Skeletal muscle satellite cell (primary cell): ENCODE measurements at regions not wholly inside any gene's neighbourhood (a gene's known extent, or its start where the extent isn't known, plus 50 kb on each side); places are given as distances from the start of the nearest gene placed in this dataset.
A peak's percentile ranks its signal among the peaks of the same experiment; 100 is the strongest.
"Not testable (repeated sequence)": the region's sequence is repeated elsewhere in the genome, so short reads cannot be mapped to it uniquely, and the experiment has no call there.

Source experiments
- H3K27me3 ChIP-seq: 2 replicates; pipeline ENCODE4 v1.7.0; 2013; ENCODE audit warnings: low read length; ENCODE audit not compliant: control insufficient read depth, insufficient read depth
- H3K36me3 ChIP-seq: 2 replicates; pipeline ENCODE4 v1.7.0; 2013; ENCODE audit warnings: mild to moderate bottlenecking, control low read depth, low read length; ENCODE audit not compliant: insufficient read depth
- H3K4me1 ChIP-seq: 2 replicates; pipeline ENCODE4 v1.7.0; 2013; ENCODE audit warnings: low read length; ENCODE audit not compliant: control insufficient read depth, insufficient read depth
- H3K4me2 ChIP-seq: 2 replicates; pipeline ENCODE4 v1.7.0; 2013; ENCODE audit warnings: mild to moderate bottlenecking, low read length
- H3K4me3 ChIP-seq: 2 replicates; pipeline ENCODE4 v1.7.0; 2013; ENCODE audit warnings: low read length
- H3K9ac ChIP-seq: 2 replicates; pipeline ENCODE4 v1.7.0; 2013; ENCODE audit warnings: mild to moderate bottlenecking, low read depth, low read length, moderate library complexity
- H3K9me3 ChIP-seq: replicated peaks from 2 replicates; pipeline ENCODE4 v1.7.0; 2013; ENCODE audit warnings: mild to moderate bottlenecking, control low read depth, low read length

GRCh38 chr1:215402147-215402546 lies 165.0 kb upstream of the KCTD3 start:
- Histone ChIP-seq H3K27me3 (no peaks in the 10 kb centered on the region), H3K9ac (no peak overlapping the region), H3K4me2 (no peak overlapping the region), H3K9me3 (no peaks in the 10 kb centered on the region), H3K36me3 (no peaks in the 10 kb centered on the region), H3K4me1 (peaks cover 8% of the 10 kb centered on the region), H3K4me3 (no peak overlapping the region)

- Histone ChIP-seq H3K4me3 (no peak overlapping the region), H3K4me1 (peaks cover 16% of the 10 kb centered on the region), H3K4me2 (no peak overlapping the region), H3K36me3 (no peaks in the 10 kb centered on the region), H3K9me3 (no peaks in the 10 kb centered on the region), H3K27me3 (no peaks in the 10 kb centered on the region), H3K9ac (no peak overlapping the region)
These were observed 161.9 kb upstream of the KCTD3 start for GRCh38 chr1:215405211-215405610.

GRCh38 chr1:215406927-215407326 lies 160.2 kb upstream of the KCTD3 start:
- Histone ChIP-seq H3K4me1 (peaks cover 16% of the 10 kb centered on the region), H3K9me3 (no peaks in the 10 kb centered on the region)

DNA sequence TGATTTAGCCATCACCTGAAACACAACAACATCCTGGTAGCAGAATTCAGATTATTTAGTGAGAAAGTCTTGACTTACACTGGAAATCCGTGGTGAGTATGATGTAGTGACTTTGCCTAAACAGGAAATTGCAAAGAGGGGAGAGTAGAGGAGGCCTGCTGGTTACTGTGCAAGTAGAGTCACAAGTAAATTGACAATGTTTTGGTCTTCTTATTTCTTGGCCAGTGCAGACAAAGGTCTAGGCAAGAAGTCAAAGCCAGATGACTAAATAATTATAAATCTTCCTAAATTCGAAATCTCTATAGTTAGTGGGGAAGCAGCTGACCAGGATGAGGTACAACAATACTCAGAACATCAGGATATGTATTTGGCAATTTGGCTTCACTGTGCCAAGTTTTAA lies 159.5 kb upstream of the KCTD3 start:
- Histone ChIP-seq H3K4me3 (no peak overlapping the region), H3K9me3 (no peaks in the 10 kb centered on the region), H3K4me2 (no peak overlapping the region), H3K9ac (no peak overlapping the region), H3K4me1 (peaks cover 16% of the 10 kb centered on the region), H3K36me3 (no peaks in the 10 kb centered on the region), H3K27me3 (no peaks in the 10 kb centered on the region)

More at GRCh38 chr1:215406927-215407326, 160.2 kb upstream of the KCTD3 start:
- no peak overlapping the region for H3K9ac ChIP-seq
- H3K27me3 ChIP-seq, result no peaks in the 10 kb centered on the region
- H3K4me3 ChIP-seq, result no peak overlapping the region
- no peak overlapping the region for H3K4me2 ChIP-seq
- no peaks in the 10 kb centered on the region for H3K36me3 ChIP-seq

DNA sequence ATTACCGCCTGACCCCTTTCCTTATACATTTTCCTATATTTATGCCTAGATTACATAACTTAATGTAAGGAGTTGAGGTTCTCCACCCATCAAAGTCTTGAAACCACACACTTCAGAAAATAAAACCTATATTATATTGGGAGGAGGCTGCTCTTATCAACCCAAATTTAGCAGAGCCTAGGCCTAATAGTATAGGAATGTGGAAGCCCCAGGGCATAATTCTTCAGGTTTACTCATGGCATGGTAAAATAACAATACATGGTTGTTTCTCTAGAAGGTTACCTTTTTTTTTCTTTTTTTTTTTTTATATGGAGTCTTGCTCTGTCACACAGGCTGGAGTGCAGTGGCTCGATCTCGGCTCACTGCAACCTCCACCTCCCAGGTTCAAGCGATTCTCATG lies 157.6 kb upstream of the KCTD3 start:
- not testable (repeated sequence) for H3K36me3 ChIP-seq, H3K9ac ChIP-seq, H3K4me2 ChIP-seq, H3K9me3 ChIP-seq, H3K4me3 ChIP-seq, H3K27me3 ChIP-seq
- peaks cover 16% of the 10 kb centered on the region for H3K4me1 ChIP-seq

DNA sequence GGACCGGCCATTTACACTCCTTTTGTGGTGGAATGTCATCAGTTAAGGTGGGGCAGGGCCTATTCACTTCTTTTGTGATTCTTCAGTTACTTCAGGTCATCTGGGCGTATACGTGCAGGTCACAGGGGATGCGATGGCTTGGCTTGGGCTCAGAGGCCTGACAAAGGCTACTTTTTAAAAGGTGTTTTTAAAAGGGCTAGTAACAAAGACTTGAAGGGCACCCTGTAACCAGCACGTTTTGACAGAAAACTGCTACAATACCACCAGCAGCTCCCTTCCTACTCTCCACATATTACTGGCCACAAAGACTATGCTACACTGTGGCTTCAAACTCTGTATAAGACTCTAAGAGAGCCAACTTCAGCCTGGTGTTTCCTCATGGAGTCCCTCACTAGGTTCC lies 151.6 kb upstream of the KCTD3 start:
- not testable (repeated sequence) for H3K36me3 ChIP-seq, H3K27me3 ChIP-seq, H3K9ac ChIP-seq, H3K9me3 ChIP-seq, H3K4me2 ChIP-seq, H3K4me3 ChIP-seq
- H3K4me1 ChIP-seq, result peaks cover 23% of the 10 kb centered on the region

DNA sequence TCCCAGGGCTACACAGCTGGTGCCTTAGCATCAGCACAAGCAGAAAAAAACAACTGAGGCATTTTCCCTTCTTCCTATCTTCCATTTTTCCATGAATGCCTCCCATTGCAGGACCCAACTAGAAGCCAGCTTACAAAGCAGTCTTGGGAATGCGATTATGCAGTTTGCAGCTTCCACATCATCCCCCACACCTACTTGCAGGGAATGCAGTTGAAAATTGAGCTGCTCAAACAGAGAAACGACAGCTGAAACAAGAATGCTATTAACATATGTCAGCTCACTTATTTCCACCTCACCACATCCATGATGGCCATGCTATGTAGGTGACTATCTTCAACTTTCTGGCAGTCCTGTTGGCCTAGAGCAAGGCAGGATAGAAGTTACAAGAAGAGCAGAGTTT lies 150.6 kb upstream of the KCTD3 start:
- no peaks in the 10 kb centered on the region for H3K27me3 ChIP-seq
- no peaks in the 10 kb centered on the region for H3K36me3 ChIP-seq
- no peak overlapping the region for H3K9ac ChIP-seq
- no peaks in the 10 kb centered on the region for H3K9me3 ChIP-seq
- H3K4me2 ChIP-seq, result peak overlapping the region; percentile 35
- peaks cover 29% of the 10 kb centered on the region for H3K4me1 ChIP-seq
- H3K4me3 ChIP-seq, result no peak overlapping the region

DNA sequence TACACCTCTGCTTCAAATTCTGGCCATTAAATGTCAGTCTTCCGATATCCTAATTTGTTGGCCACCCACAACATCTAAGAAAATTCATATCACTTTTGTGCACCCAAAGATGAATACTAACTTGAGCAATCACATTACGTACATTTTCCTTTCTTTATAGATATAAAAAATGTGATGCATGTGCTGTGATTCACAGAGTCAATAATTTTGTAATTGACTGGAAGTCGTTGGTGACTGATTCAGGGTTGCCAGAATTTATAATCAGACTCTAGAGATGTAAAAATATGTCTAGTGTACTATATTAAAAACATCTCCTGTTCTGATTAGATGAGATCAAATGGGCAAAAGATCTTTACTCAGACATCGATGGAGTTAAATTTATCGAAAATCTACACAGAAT lies 150.0 kb upstream of the KCTD3 start:
- peak overlapping the region; percentile 35 for H3K4me2 ChIP-seq
- H3K9ac ChIP-seq, result peak overlapping the region; percentile 26
- no peak overlapping the region for H3K4me3 ChIP-seq
- no peaks in the 10 kb centered on the region for H3K9me3 ChIP-seq
- peaks cover 33% of the 10 kb centered on the region for H3K4me1 ChIP-seq
- no peaks in the 10 kb centered on the region for H3K27me3 ChIP-seq
- no peaks in the 10 kb centered on the region for H3K36me3 ChIP-seq

- no peaks in the 10 kb centered on the region for H3K27me3 ChIP-seq
- no peaks in the 10 kb centered on the region for H3K9me3 ChIP-seq
- no peaks in the 10 kb centered on the region for H3K36me3 ChIP-seq
- H3K9ac ChIP-seq, result no peak overlapping the region
- H3K4me2 ChIP-seq, result no peak overlapping the region
- no peak overlapping the region for H3K4me3 ChIP-seq
- peaks cover 46% of the 10 kb centered on the region for H3K4me1 ChIP-seq
These were observed 148.1 kb upstream of the KCTD3 start for GRCh38 chr1:215418876-215419447.

DNA sequence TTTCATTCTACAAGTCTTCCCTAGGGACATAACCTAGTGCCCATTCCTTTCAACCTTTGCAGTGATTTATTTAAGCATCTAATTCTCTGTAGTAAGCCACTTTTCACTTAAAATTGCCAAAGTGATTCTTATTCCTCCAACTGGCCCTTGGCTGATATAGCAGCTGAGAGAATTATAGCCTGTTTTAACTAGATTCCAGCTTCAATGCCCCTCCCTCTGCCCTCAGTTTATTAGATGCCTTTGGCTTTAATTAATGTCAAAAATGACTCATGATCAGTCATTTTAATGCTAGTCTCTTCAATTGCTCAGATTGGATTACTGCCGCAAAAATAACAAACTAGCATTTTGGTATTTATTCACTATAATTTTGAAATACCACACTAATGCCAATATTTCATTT lies 145.4 kb upstream of the KCTD3 start:
- H3K9me3 ChIP-seq, result no peaks in the 10 kb centered on the region
- no peaks in the 10 kb centered on the region for H3K36me3 ChIP-seq
- no peak overlapping the region for H3K4me3 ChIP-seq
- H3K4me1 ChIP-seq, result peaks cover 41% of the 10 kb centered on the region
- H3K9ac ChIP-seq, result no peak overlapping the region
- peak overlapping the region; percentile 16 for H3K4me2 ChIP-seq
- no peaks in the 10 kb centered on the region for H3K27me3 ChIP-seq

GRCh38 chr1:215423288-215423687 lies 143.8 kb upstream of the KCTD3 start:
- no peak overlapping the region for H3K4me3 ChIP-seq
- H3K9me3 ChIP-seq, result no peaks in the 10 kb centered on the region
- H3K4me2 ChIP-seq, result no peak overlapping the region
- peaks cover 29% of the 10 kb centered on the region for H3K4me1 ChIP-seq
- no peak overlapping the region for H3K9ac ChIP-seq
- H3K36me3 ChIP-seq, result no peaks in the 10 kb centered on the region
- no peaks in the 10 kb centered on the region for H3K27me3 ChIP-seq

- no peaks in the 10 kb centered on the region for H3K36me3 ChIP-seq
- no peaks in the 10 kb centered on the region for H3K9me3 ChIP-seq
- H3K9ac ChIP-seq, result no peak overlapping the region
- no peaks in the 10 kb centered on the region for H3K27me3 ChIP-seq
- H3K4me3 ChIP-seq, result no peak overlapping the region
- peaks cover 23% of the 10 kb centered on the region for H3K4me1 ChIP-seq
- no peak overlapping the region for H3K4me2 ChIP-seq
These were observed 142.0 kb upstream of the KCTD3 start for GRCh38 chr1:215425138-215425537.
